OCI-LY3 (cell line): ENCODE measurements at regions not wholly inside any gene's neighbourhood (a gene's known extent, or its start where the extent isn't known, plus 50 kb on each side); places are given as distances from the start of the nearest gene placed in this dataset.
"Not testable (repeated sequence)": the region's sequence is repeated elsewhere in the genome, so short reads cannot be mapped to it uniquely, and the experiment has no call there.

Experiments used
- H2AFZ ChIP-seq: fragments of 200-600, 300-600 bp; shearing (Covaris generic); 2 replicates; pipeline ENCODE4 v1.6.0; 2014; ENCODE audit warnings: antibody characterized with exemption, low read depth, low read length
- H3K27ac ChIP-seq: fragments of 200-600, 300-600 bp; sonication (generic); 2 replicates; pipeline ENCODE4 v1.5.1; 2014; ENCODE audit warnings: mild to moderate bottlenecking, low read length, moderate library complexity, mixed read lengths
- H3K27me3 ChIP-seq: fragments of 200-600, 300-600 bp; sonication (generic); 2 replicates; pipeline ENCODE4 v1.6.1; 2014; ENCODE audit warnings: low read depth, low read length, mixed read lengths
- H3K36me3 ChIP-seq: fragments of 200-600, 300-600 bp; sonication (generic); replicated peaks from 2 replicates; pipeline ENCODE3; 2014; ENCODE audit warnings: low read depth, low read length, mixed read lengths
- H3K4me1 ChIP-seq: fragments of 300-600, 200-600 bp; sonication (generic); 2 replicates; pipeline ENCODE4 v1.6.1; 2014; ENCODE audit warnings: low read length, mixed read lengths
- H3K4me2 ChIP-seq: fragments of 200-600, 300-600 bp; sonication (generic); 2 replicates; pipeline ENCODE4 v1.6.1; 2014; ENCODE audit warnings: low read length, mixed read lengths
- H3K4me3 ChIP-seq: fragments of 300-600, 200-600 bp; sonication (generic); 2 replicates; pipeline ENCODE4 v1.5.1; 2014; ENCODE audit warnings: antibody characterized with exemption, mild to moderate bottlenecking, low read length, moderate library complexity
- H3K79me2 ChIP-seq: fragments of 300-600, 200-600 bp; shearing (Covaris generic); 2 replicates; pipeline ENCODE4 v1.6.1; 2014; ENCODE audit warnings: mild to moderate bottlenecking, low read length, mixed read lengths
- H3K9ac ChIP-seq: fragments of 300-600, 200-600 bp; shearing (Covaris generic); 2 replicates; pipeline ENCODE4 v1.6.0; 2014; ENCODE audit warnings: mild to moderate bottlenecking, low read length, moderate library complexity
- H3K9me3 ChIP-seq: fragments of 200-600, 300-600 bp; shearing (Covaris generic); 2 replicates; pipeline ENCODE4 v1.6.1; 2014; ENCODE audit warnings: low read length, mixed read lengths; ENCODE audit not compliant: insufficient read depth
- H4K20me1 ChIP-seq: fragments of 200-600, 300-600 bp; sonication (generic); 2 replicates; pipeline ENCODE4 v1.6.1; 2016; ENCODE audit warnings: low read length, mixed read lengths; ENCODE audit not compliant: insufficient read depth
- EZH2phosphoT487 ChIP-seq: fragments of 200-600 bp; shearing (Covaris generic); IDR thresholded peaks from 2 replicates; pipeline ENCODE4 v1.6.1; 2018; ENCODE audit warnings: antibody characterized with exemption, mixed run types, low read depth
- TF ChIP-seq, protein P1 (sequence below): fragments of 200-600, 300-600 bp; sonication (generic); IDR thresholded peaks from 2 replicates; pipeline ENCODE4 v1.5.1; 2014; ENCODE audit warnings: antibody characterized with exemption, low read length, low read depth

GRCh38 chr2:53033411-53033810 lies 734.2 kb upstream of the CHAC2 start:
- H3K4me2 ChIP-seq, result no peak overlapping the region
- H2AFZ ChIP-seq, result no peak overlapping the region
- no peaks in the 10 kb centered on the region for H3K79me2 ChIP-seq
- no peaks in the 10 kb centered on the region for H3K4me1 ChIP-seq
- no peaks in the 10 kb centered on the region for H3K9me3 ChIP-seq
- H3K4me3 ChIP-seq, result no peak overlapping the region
- H3K9ac ChIP-seq, result no peak overlapping the region
- H3K27me3 ChIP-seq, result no peaks in the 10 kb centered on the region
- H4K20me1 ChIP-seq, result no peaks in the 10 kb centered on the region
- no peaks in the 10 kb centered on the region for H3K36me3 ChIP-seq
- TF ChIP-seq, protein P1, sequence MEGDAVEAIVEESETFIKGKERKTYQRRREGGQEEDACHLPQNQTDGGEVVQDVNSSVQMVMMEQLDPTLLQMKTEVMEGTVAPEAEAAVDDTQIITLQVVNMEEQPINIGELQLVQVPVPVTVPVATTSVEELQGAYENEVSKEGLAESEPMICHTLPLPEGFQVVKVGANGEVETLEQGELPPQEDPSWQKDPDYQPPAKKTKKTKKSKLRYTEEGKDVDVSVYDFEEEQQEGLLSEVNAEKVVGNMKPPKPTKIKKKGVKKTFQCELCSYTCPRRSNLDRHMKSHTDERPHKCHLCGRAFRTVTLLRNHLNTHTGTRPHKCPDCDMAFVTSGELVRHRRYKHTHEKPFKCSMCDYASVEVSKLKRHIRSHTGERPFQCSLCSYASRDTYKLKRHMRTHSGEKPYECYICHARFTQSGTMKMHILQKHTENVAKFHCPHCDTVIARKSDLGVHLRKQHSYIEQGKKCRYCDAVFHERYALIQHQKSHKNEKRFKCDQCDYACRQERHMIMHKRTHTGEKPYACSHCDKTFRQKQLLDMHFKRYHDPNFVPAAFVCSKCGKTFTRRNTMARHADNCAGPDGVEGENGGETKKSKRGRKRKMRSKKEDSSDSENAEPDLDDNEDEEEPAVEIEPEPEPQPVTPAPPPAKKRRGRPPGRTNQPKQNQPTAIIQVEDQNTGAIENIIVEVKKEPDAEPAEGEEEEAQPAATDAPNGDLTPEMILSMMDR, result no peak
- TF ChIP-seq EZH2phosphoT487, result no peak
- H3K27ac ChIP-seq, result no peak overlapping the region

GRCh38 chr2:53028746-53029423 lies 738.7 kb upstream of the CHAC2 start:
- Histone ChIP-seq H4K20me1 (no peaks in the 10 kb centered on the region), H3K79me2 (no peaks in the 10 kb centered on the region), H3K27me3 (no peaks in the 10 kb centered on the region), H3K9ac (no peak overlapping the region), H3K27ac (no peak overlapping the region), H2AFZ (no peak overlapping the region), H3K4me1 (no peaks in the 10 kb centered on the region), H3K36me3 (no peaks in the 10 kb centered on the region), H3K4me3 (no peak overlapping the region), H3K4me2 (no peak overlapping the region), H3K9me3 (no peaks in the 10 kb centered on the region)
- TF ChIP-seq, protein P1, result no peak
- no peak for TF ChIP-seq EZH2phosphoT487

- Histone ChIP-seq H3K4me3 (no peak overlapping the region), H3K9ac (no peak overlapping the region), H3K9me3 (no peaks in the 10 kb centered on the region), H3K4me2 (no peak overlapping the region), H3K79me2 (no peaks in the 10 kb centered on the region), H3K4me1 (no peaks in the 10 kb centered on the region), H4K20me1 (no peaks in the 10 kb centered on the region), H2AFZ (no peak overlapping the region), H3K36me3 (no peaks in the 10 kb centered on the region), H3K27ac (no peak overlapping the region), H3K27me3 (no peaks in the 10 kb centered on the region)
- TF ChIP-seq, protein P1, result no peak
- no peak for TF ChIP-seq EZH2phosphoT487
Observed at GRCh38 chr2:53028225-53028624, 739.4 kb upstream of the CHAC2 start.

DNA sequence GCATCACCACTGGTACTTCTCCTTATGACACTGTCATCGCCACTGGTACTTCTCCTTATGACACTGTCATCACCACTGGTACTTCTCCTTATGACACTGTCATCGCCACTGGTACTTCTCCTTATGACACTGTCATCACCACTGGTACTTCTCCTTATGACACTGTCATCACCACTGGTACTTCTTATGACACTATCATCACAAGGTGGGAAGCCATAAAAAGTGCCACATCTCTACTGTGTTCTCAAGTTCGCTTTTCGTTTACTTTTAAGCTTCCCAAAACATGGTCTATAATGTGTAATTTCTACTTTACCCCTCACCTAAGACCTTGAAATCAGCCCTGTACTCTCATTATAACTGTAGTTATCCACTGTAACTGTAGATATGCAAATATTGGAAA lies 745.4 kb upstream of the CHAC2 start:
- H3K4me1 ChIP-seq, H3K27ac ChIP-seq, H3K79me2 ChIP-seq, H3K4me2 ChIP-seq, H3K4me3 ChIP-seq, H4K20me1 ChIP-seq, H3K36me3 ChIP-seq, H3K9me3 ChIP-seq, H2AFZ ChIP-seq, H3K9ac ChIP-seq, H3K27me3 ChIP-seq: not testable (repeated sequence)

DNA sequence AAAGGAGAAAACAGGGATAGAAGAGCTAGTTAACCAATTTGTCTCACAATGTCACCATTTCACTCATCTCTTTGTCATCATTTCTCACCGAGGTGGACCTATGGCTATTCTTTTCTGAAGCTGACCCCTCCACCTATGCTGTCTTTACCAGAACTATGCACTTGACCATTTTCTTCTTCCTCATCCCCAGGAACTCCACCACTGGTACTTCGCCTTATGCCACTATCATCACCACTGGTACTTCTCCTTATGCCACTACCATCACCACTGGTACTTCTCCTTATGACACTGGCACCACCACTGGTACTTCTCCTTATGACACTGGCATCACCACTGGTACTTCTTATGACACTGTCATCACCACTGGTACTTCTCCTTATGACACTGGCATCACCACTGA lies 745.8 kb upstream of the CHAC2 start:
- Histone ChIP-seq H3K36me3 (no peaks in the 10 kb centered on the region), H3K9me3 (no peaks in the 10 kb centered on the region), H4K20me1 (no peaks in the 10 kb centered on the region), H3K79me2 (no peaks in the 10 kb centered on the region), H3K27ac (no peak overlapping the region), H3K9ac (no peak overlapping the region), H2AFZ (no peak overlapping the region), H3K4me2 (no peak overlapping the region), H3K27me3 (no peaks in the 10 kb centered on the region), H3K4me1 (0 out of 2 replicates have a peak, but pooled peaks cover 4% of the 10 kb centered on the region), H3K4me3 (no peak overlapping the region)
- TF ChIP-seq, protein P1, result no peak
- TF ChIP-seq EZH2phosphoT487, result no peak
